Stomach (tissue), 4 donors: ENCODE measurements at regions not wholly inside any gene's neighbourhood (a gene's known extent, or its start where the extent isn't known, plus 50 kb on each side); places are given as distances from the start of the nearest gene placed in this dataset.

ENCODE experiments used
- CTCF ChIP-seq, 7 experiments: fragments of 450-650 bp in 4 of 7; fragments of 200-600 bp in 3 of 7; sonication (generic) in 3 of 7; IDR thresholded peaks; one replicate each; pipeline ENCODE4 v1.5.1; 2016 to 2019; ENCODE audit warnings: antibody characterized with exemption in 7 of 7, control low read depth in 2 of 7, mild to moderate bottlenecking in 1 of 7
- POLR2A ChIP-seq, 4 donors: fragments of 450-650 bp; IDR thresholded peaks; one replicate each; pipeline ENCODE4 v1.6.1; 2016; ENCODE audit warnings: antibody characterized with exemption in 4 of 4, control low read depth in 2 of 4, mild to moderate bottlenecking in 1 of 4, moderate library complexity in 1 of 4
- POLR2AphosphoS5 ChIP-seq, 3 donors: sonication (generic); formaldehyde crosslinking; IDR thresholded peaks; one replicate each; pipeline ENCODE4 v1.6.1; 2016; ENCODE audit warnings: antibody characterized with exemption in 3 of 3

- no peak for TF ChIP-seq CTCF (IDR thresholded peaks at IDR 0.05)
- no peak for TF ChIP-seq POLR2A (IDR thresholded peaks at IDR 0.05)
- no peak for TF ChIP-seq POLR2AphosphoS5 (IDR thresholded peaks at IDR 0.05)
Measured at GRCh38 chr9:106771608-106772007, 91.4 kb upstream of the ZNF462 start.
